SK-N-DZ (cell line): ENCODE measurements at regions not wholly inside any gene's neighbourhood (a gene's known extent, or its start where the extent isn't known, plus 50 kb on each side); places are given as distances from the start of the nearest gene placed in this dataset.

ENCODE experiments used
- DNase-seq: peaks from one replicate; pipeline ENCODE4 v3.0.0-alpha.2; 2015; ENCODE audit warnings: low spot score

GRCh38 chr13:31853643-31854326 lies 114.5 kb downstream of the RXFP2 start:
- DNase-seq, result no peak

- peak; percentile 23 for DNase-seq
These were observed 120.2 kb downstream of the RXFP2 start for GRCh38 chr13:31859571-31859970.

- DNase-seq, result no peak
These were observed 120.7 kb downstream of the RXFP2 start for GRCh38 chr13:31860002-31860401.

GRCh38 chr13:31862828-31863227 lies 123.5 kb downstream of the RXFP2 start:
- no peak for DNase-seq

- DNase-seq, result no peak
These were observed 125.0 kb downstream of the RXFP2 start for GRCh38 chr13:31864307-31864706.

GRCh38 chr13:31866099-31866498 lies 126.8 kb downstream of the RXFP2 start:
- DNase-seq, result no peak

- DNase-seq, result no peak
These were observed 128.4 kb downstream of the RXFP2 start for GRCh38 chr13:31867709-31868108.

GRCh38 chr13:31869582-31869981 lies 130.3 kb downstream of the RXFP2 start:
- DNase-seq, result no peak

- DNase-seq, result no peak
These were observed 131.2 kb downstream of the RXFP2 start for GRCh38 chr13:31870511-31870910.

- no peak for DNase-seq
These were observed 133.8 kb downstream of the RXFP2 start for GRCh38 chr13:31873145-31873544.

GRCh38 chr13:31875134-31875533 lies 135.8 kb downstream of the RXFP2 start:
- no peak for DNase-seq

- no peak for DNase-seq
These were observed 138.7 kb downstream of the RXFP2 start for GRCh38 chr13:31878052-31878451.

GRCh38 chr13:31878495-31878894 lies 139.2 kb downstream of the RXFP2 start:
- no peak for DNase-seq

GRCh38 chr13:31878955-31879354 lies 139.6 kb downstream of the RXFP2 start:
- DNase-seq, result no peak

GRCh38 chr13:31880851-31881494 lies 141.6 kb downstream of the RXFP2 start:
- DNase-seq, result no peak

- DNase-seq, result no peak
These were observed 142.2 kb downstream of the RXFP2 start for GRCh38 chr13:31881495-31881882.

GRCh38 chr13:31882794-31883193 lies 143.5 kb downstream of the RXFP2 start:
- DNase-seq, result no peak

- no peak for DNase-seq
These were observed 145.2 kb downstream of the RXFP2 start for GRCh38 chr13:31884556-31884955.

- DNase-seq, result peak; percentile 87
These were observed 145.6 kb upstream of the FRY start for GRCh38 chr13:31885994-31886393.

- no peak for DNase-seq
These were observed 144.3 kb upstream of the FRY start for GRCh38 chr13:31887286-31887685.

- DNase-seq, result no peak
These were observed 140.6 kb upstream of the FRY start for GRCh38 chr13:31890946-31891345.

- no peak for DNase-seq
These were observed 140.1 kb upstream of the FRY start for GRCh38 chr13:31891472-31891871.

- no peak for DNase-seq
These were observed 136.6 kb upstream of the FRY start for GRCh38 chr13:31894931-31895330.

- no peak for DNase-seq
These were observed 135.9 kb upstream of the FRY start for GRCh38 chr13:31895691-31896090.
